ENCODE measurements at regions not wholly inside any gene's neighbourhood (a gene's known extent, or its start where the extent isn't known, plus 50 kb on each side); places are given as distances from the start of the nearest gene placed in this dataset.
"Not testable (repeated sequence)": the region's sequence is repeated elsewhere in the genome, so short reads cannot be mapped to it uniquely, and the experiment has no call there.

- no peak for DNase-seq (ENCODE audit: low read depth)
These were observed 202.8 kb upstream of the C16orf82 start for GRCh38 chr16:26863931-26864330.

- DNase-seq (ENCODE audit: low read depth), result not testable (repeated sequence)
These were observed 192.4 kb upstream of the C16orf82 start for GRCh38 chr16:26874318-26874717.

- no peak for DNase-seq (ENCODE audit: low read depth)
These were observed 189.3 kb upstream of the C16orf82 start for GRCh38 chr16:26877421-26877820.

DNA sequence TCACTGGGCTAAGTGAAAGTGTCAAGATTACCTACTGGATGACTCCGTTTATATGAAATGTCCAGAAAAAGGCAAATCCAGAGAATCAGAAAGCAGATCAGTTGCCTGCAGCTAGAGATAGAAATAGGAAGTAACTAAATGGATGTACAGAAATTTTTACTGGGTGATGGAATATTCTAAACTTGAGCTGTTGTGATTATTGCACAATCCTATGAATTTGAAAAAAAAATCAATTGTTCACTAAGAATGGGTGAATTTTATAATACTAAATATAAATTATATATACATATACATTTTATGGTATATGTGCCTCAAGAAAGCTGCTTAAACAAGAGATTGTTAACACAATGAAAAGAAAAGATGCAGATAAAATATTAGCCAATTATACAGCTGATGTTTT lies 181.1 kb upstream of the C16orf82 start:
- DNase-seq (ENCODE audit: low read depth), result no peak

DNA sequence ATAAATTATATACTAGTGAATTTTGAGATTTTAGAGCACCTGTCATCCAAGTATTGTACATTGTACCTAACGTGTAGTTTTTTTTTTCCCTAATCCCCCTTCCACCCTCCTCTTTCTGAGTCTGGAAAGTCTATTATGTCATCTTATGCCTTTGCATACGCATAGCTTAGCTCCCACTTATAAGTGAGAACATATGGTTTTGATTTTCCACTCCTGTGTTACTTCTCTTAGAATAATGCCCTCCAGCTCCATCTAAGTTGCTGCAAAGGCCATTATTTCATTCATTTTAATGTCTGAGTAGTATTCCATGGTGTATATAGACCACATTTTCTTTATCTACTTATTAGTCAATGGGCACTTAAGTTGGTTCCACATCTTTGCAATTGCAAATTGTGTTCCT lies 177.0 kb upstream of the C16orf82 start:
- DNase-seq (ENCODE audit: low read depth), result no peak

DNA sequence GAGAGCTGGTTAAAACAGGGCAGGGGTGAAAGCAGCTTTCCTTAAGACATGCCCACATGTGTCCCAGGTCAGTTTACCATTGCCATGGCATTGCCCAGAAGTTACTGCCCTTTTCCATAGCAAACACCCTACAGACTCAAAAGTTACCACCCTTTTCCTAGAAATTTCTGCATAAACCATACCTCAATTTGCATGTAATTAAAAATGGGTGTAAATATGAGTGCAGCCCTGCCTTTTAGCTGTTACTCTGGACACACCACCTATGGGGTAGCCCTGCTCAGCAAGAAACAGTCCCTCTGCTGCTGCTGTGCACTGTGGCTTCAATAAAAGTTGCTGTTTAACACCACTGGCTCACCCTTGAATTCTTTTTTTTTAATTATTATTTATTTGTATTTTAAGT lies 168.5 kb upstream of the C16orf82 start:
- DNase-seq (ENCODE audit: low read depth), result no peak

DNA sequence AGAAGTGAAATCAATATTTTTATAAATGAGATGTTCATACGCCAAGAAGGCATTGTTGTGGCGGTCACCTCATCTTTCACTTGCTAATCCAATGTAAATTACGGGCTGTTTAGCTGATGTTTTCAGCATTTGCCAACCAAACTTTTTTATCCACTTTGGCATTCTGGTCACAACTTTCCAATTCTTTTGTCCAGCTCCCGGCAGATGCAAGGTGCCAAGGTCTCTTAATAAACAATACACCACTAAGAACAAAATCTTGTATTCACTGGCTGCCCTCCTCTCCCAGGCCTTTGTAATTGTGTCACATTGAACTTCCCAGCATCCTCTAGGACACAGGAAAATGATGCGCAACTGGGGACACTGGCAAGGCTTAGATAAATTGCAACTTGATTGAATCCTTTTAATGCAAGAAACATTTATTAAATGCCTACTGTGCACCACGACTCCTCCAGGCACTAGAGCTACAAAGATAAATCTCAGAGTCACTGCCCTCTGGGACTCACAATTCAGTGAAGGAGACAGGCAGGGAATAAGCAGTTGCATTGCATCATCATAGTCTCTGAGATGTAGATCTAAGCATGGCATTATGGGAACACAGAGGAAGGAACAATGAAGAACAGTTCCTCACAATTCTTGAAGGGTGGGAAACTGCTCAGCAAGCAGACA lies 165.4 kb upstream of the C16orf82 start:
- no peak for DNase-seq (ENCODE audit: low read depth)

GRCh38 chr16:26901983-26902382 lies 164.7 kb upstream of the C16orf82 start:
- no peak for DNase-seq (ENCODE audit: low read depth)

DNA sequence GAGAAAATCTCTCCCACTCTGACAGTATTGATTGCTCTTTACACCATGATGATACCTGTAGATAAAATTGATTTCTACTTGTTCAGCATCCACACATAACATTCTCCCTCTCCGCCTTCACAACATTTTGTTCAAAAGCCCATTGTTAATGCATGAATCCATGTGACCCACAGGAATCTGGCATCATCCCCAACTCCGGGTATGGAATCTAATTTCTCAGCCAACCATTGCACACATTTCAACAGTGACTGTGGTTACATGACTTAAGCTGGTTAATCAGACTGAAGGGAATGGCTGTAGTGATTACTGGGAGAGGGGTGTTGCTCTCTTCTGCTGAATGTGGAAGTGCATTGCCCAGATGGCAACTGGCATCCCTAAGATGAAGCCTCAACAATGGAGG lies 161.4 kb upstream of the C16orf82 start:
- DNase-seq (ENCODE audit: low read depth), result no peak

GRCh38 chr16:26909623-26910022 lies 157.1 kb upstream of the C16orf82 start:
- DNase-seq (ENCODE audit: low read depth), result no peak

GRCh38 chr16:26911436-26911835 lies 155.3 kb upstream of the C16orf82 start:
- no peak for DNase-seq (ENCODE audit: low read depth)

- DNase-seq (ENCODE audit: low read depth), result no peak
These were observed 152.9 kb upstream of the C16orf82 start for GRCh38 chr16:26913851-26914250.

DNA sequence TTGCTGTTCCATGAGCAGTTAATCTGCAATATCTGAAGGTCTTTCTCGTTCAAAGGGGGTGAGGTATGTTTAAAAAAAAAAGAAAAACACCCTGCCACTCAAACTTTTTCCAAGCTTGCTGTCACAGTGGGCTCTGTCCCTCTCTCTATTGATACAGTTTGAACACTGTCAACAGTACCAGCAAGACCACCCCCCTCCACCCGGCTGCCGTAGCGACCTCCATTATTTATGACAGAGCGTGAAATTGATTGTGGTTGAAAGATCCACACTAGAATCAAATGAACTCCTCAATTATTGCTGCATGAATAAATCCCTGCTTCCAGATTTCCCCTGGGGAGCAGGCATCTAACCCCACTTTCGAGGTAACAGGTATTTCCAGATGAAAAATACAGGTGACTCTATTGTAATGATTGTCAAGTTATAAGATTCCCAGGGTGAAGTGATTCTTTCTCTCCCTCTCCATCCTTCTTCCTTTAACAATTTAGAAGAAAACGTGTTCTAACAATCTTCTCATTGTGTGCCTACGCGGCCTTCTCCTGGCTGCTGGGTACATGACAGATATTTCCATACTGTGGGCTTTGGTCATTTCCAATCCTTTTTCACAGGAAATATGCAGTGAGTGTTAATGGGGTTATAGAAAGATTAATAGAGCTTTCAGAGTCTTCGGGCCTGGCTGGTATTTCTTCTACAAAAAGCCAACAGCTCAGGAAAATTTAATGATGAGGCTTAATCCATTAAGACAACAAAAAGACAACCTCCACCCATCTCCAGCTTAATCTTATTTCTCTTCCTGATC lies 135.7 kb upstream of the C16orf82 start:
- no peak for DNase-seq (ENCODE audit: low read depth)

- no peak for DNase-seq (ENCODE audit: low read depth)
These were observed 116.1 kb upstream of the C16orf82 start for GRCh38 chr16:26950636-26951035.

GRCh38 chr16:26951950-26952349 lies 114.8 kb upstream of the C16orf82 start:
- DNase-seq (ENCODE audit: low read depth), result no peak

GRCh38 chr16:26952411-26952810 lies 114.3 kb upstream of the C16orf82 start:
- DNase-seq (ENCODE audit: low read depth), result no peak

DNA sequence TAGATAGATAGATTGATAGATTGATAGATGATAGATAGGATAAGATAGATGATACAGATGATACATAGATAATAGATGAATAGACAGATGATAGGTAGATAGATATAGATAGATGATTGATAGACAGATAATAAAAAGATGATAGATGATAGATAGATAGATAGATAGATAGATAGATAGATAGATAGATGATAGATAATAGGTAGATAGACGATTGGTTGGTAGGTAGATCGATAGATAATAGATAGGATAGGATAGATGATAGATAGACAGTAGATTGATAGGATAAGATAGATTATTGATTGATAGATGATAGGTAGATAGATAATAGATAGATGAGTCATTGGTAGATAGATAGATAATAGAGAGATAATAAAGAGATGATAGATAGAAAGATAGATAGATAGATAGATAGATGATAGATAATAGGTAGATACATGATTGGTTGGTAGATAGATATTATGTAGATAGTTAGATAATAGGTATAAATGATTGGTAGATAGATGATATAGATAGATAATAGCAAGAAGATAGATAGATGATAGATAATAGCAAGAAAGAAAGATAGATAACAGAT lies 109.4 kb upstream of the C16orf82 start:
- no peak for DNase-seq (ENCODE audit: low read depth)

DNA sequence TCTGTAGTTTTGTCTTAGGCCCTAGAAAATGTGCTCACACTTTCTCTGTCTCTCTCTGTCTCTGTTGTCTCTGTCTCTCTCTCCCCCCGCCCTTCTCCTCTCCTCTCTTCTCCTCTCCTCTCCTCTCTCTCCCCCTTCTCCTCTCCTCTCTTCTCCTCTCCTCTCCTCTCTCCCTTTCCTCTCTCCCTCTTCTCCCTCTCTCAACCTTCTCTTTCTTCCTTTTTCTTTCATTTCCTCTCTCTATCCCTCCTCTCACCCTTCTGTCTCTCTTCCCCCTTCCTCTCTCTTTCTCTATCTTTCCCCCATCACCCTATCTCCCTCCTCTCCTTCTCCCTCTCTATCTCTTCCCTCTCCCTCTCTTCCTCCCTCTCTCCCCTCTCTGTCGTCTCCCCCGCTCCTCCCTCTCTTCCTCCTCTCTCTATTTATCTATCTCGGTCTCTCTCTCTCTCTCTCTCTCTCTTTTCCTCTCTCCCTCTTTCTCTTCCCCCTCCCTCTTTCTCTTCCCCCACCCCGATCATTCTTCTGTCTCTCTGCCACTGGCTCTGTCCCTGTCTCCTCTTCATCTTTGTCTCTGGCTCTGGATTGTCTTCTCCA lies 107.2 kb upstream of the C16orf82 start:
- DNase-seq (ENCODE audit: low read depth), result no peak

DNA sequence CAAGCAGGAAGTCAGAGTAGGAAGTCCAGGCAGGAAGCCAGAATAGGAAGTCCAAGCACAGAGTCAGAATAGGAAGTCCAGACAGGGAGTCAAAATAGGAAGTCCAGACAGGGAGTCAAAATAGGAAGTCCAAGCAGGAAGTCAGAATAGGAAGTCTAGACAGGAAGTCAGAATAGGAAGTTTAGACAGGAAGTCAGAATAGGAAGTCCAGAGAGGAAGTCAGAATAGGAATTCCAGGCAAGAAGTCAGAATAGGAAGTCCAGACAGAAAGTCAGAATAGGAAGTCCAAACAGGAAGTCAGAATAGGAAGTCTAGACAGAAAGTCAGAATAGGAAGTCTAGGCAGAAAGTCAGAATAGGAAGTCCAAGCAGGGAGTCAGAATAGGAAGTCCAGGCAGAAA lies 105.3 kb upstream of the C16orf82 start:
- no peak for DNase-seq (ENCODE audit: low read depth)

DNA sequence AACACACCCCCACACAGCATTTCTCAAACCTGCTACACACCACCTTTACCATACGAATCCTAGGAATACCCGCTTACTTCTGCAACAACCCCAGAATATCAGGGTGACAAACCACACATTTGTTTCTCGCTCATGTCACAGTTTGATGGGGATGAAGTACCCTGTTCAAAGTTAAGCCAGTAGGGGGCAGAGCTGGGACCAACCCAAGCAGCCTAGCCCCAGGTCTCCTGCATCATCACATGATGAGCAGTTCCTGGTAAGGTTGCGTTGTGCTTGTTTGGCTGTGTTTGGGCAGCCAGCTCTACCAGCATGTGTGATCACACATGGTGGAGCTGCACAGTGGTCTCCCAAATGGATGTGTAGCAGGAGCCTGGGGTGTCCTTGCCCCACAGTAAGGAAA lies 103.6 kb upstream of the C16orf82 start:
- no peak for DNase-seq (ENCODE audit: low read depth)

DNA sequence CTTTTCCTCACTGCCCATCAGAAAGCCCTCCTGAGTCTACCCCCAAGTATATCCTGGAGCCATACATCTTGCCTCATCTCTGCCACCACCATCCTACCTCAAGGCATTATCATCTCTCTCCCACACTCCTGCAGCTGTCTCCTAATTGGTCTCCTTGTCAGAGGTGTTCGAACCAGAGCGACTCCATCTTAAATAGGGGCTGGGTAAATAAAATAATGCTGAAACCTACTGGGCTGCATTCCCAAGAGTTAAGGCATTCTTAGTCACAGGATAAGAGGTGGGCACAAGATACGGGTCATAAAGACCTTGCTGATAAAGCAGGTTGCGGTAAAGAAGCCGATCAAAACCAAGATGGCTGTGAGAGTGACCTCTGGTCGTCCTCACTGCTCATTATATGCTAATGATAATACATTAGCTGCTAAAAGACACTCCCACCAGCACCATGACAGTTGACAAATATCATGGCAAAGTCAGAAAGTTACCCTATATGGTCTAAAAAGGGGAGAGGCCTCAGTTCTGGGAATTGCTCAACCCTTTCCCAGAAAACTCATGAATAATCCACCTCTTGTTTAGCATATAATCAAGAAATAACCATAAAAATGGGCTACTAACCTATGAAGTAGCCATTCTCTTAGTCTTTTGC lies 97.0 kb upstream of the C16orf82 start:
- no peak for DNase-seq (ENCODE audit: low read depth)

DNA sequence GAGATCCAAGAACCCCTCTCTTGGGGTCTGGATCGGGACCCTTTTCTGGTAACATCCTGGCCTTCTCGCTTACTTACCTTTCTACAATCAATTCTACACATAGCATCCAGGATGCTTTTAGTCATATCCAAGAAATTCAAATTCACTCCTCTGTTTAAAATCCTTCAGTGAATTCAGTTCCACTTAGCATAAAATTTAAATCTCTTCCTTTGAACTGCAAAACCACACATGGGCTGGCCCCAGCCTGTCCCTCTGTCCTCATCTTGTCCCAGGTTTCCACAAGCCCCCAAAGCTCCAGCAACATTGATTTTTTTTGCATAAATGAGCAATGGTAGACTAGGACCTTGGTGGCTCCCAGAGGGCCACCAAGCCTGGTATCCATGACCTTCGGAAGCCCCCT lies 96.4 kb upstream of the C16orf82 start:
- no peak for DNase-seq (ENCODE audit: low read depth)

Measured in LHCN-M2 (cell line).